ENCODE measurements at regions not wholly inside any gene's neighbourhood (a gene's known extent, or its start where the extent isn't known, plus 50 kb on each side); places are given as distances from the start of the nearest gene placed in this dataset.

GRCh38 chr14:71469643-71470335, 462.4 kb upstream of the RGS6 start:
- Histone ChIP-seq H3K9me3 (ENCODE audit: control insufficient read depth, insufficient read depth, low read length) (no peaks in the 10 kb centered on the region), H3K36me3 (ENCODE audit: control insufficient read depth, insufficient read depth, low read length) (no peaks in the 10 kb centered on the region), H3K4me1 (ENCODE audit: control insufficient read depth, insufficient read depth, low read length) (no peaks in the 10 kb centered on the region), H3K4me3 (ENCODE audit: low read length) (no peak overlapping the region), H3K27ac (ENCODE audit: low read length) (no peak overlapping the region), H3K27me3 (ENCODE audit: control insufficient read depth, insufficient read depth, low read length) (no peaks in the 10 kb centered on the region)
- DNase-seq (ENCODE audit: low read depth, low spot score), result no peak
- WGBS (ENCODE audit: insufficient coverage, insufficient read length), result no CpG with 5 or more reads among the region's 6 CpGs

DNA sequence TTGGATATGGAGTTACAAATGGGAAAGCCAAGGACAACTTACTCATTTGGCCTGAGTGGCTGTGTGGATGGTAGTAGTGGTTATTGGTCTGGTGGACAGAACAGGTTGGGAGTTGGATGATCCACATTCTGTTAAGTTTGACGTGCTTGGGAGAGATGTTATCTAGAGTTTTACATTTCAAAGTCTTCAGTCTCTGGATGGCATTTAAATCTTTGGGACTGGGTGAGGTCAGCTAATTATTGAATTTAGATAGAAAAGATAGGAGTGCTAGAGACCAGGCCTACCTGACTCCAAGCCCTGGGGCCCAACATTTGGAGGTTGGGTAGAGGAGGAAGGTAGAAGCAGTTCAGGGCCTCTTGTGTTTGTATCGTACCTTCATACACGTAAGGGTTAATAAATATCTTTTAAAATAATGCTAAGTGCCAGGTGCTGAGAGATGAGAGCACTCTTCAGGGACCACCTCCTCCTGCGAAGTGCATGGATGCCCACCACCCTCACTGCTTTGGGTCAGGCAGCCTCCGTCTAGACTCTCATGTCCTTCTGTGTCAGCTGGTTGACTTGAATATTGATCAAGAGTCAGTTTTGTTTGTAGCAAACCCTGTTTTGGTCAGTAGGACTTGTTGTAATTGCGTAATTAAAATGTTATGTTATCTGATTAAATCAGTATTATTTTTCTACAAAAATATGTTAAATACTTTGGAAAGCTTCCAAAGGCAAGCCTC, 460.4 kb upstream of the RGS6 start:
- H3K36me3 ChIP-seq (ENCODE audit: control insufficient read depth, insufficient read depth, low read length), result no peaks in the 10 kb centered on the region
- DNase-seq (ENCODE audit: low read depth, low spot score), result no peak
- H3K27me3 ChIP-seq (ENCODE audit: control insufficient read depth, insufficient read depth, low read length), result no peaks in the 10 kb centered on the region
- H3K4me3 ChIP-seq (ENCODE audit: low read length), result no peak overlapping the region
- no peaks in the 10 kb centered on the region for H3K4me1 ChIP-seq (ENCODE audit: control insufficient read depth, insufficient read depth, low read length)
- no peak overlapping the region for H3K27ac ChIP-seq (ENCODE audit: low read length)
- H3K9me3 ChIP-seq (ENCODE audit: control insufficient read depth, insufficient read depth, low read length), result no peaks in the 10 kb centered on the region
- no CpG with 5 or more reads among the region's 6 CpGs for WGBS (ENCODE audit: insufficient coverage, insufficient read length)

DNA sequence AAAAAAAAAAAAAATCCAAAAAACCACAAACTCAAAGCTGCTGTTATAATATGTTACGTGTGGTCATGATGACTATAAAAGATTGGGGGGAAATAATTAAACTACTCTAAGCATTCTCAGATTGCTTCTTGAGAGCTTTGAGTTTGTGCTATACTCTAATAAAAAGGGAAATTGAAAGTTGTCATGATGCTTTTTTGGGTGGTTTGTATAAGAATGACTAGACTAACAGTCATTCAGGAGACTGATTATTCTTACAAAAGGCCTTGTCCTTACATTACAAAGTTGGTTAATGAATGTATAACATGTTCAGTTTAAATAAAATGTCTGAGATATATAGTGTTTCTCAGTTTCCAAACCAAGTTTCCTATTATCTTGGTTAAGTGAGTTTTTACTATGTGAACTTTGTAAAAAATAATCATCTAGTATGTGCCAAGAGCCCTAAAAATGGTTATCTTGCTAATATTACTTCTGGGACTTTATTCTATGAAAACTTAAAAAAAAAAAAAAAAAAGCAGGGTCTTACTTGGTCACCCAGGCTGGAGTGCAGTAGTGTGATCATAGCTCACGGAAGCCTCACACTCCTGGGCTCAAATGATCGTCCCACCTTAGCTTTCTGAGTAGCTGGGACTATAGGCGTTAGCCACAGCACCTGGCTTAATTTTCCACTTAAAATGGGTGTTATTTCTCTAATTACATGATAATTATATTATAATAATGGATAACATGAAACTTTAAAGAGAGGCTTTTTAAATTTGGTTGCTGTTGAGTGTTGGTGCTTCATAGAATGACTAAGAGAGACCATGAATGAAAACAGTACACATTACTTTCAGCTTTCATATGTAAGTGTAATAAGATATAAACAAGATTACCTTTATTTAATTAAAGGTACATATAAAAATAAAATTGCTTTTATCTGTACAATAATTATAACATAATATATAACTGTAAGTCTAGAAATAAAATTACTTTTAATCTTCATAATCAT, 459.6 kb upstream of the RGS6 start:
- no peak overlapping the region for H3K27ac ChIP-seq (ENCODE audit: low read length)

DNA sequence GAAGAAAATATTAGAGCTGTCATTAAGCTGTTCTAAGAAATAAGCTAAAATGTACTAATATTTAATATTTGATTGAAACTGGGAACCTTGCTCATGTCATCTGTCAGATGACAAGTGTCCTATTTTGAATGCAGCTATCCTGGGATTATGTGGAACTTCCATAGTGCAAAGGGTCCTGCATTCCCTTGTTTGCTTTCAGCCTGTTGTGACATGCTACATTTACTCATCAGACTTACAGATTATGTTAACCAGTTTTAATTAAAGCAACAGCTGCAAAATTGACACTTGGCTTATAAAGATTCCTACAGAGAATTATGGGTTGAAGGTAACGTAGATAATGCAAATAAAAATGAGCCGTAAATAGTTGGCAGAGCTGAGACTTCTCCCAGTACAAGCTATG, 458.4 kb upstream of the RGS6 start:
- Histone ChIP-seq H3K27ac (ENCODE audit: low read length) (no peak overlapping the region), H3K27me3 (ENCODE audit: control insufficient read depth, insufficient read depth, low read length) (no peaks in the 10 kb centered on the region), H3K9me3 (ENCODE audit: control insufficient read depth, insufficient read depth, low read length) (no peaks in the 10 kb centered on the region), H3K36me3 (ENCODE audit: control insufficient read depth, insufficient read depth, low read length) (no peaks in the 10 kb centered on the region), H3K4me1 (ENCODE audit: control insufficient read depth, insufficient read depth, low read length) (no peaks in the 10 kb centered on the region), H3K4me3 (ENCODE audit: low read length) (no peak overlapping the region)
- DNase-seq (ENCODE audit: low read depth, low spot score), result no peak
- no CpG with 5 or more reads among the region's 2 CpGs for WGBS (ENCODE audit: insufficient coverage, insufficient read length)

More for the DNA sequence above, 459.6 kb upstream of the RGS6 start:
- Histone ChIP-seq H3K4me3 (ENCODE audit: low read length) (no peak overlapping the region), H3K9me3 (ENCODE audit: control insufficient read depth, insufficient read depth, low read length) (no peaks in the 10 kb centered on the region), H3K27me3 (ENCODE audit: control insufficient read depth, insufficient read depth, low read length) (no peaks in the 10 kb centered on the region), H3K36me3 (ENCODE audit: control insufficient read depth, insufficient read depth, low read length) (no peaks in the 10 kb centered on the region), H3K4me1 (ENCODE audit: control insufficient read depth, insufficient read depth, low read length) (no peaks in the 10 kb centered on the region)
- DNase-seq (ENCODE audit: low read depth, low spot score), result no peak
- no CpG with 5 or more reads among the region's 4 CpGs for WGBS (ENCODE audit: insufficient coverage, insufficient read length)

DNA sequence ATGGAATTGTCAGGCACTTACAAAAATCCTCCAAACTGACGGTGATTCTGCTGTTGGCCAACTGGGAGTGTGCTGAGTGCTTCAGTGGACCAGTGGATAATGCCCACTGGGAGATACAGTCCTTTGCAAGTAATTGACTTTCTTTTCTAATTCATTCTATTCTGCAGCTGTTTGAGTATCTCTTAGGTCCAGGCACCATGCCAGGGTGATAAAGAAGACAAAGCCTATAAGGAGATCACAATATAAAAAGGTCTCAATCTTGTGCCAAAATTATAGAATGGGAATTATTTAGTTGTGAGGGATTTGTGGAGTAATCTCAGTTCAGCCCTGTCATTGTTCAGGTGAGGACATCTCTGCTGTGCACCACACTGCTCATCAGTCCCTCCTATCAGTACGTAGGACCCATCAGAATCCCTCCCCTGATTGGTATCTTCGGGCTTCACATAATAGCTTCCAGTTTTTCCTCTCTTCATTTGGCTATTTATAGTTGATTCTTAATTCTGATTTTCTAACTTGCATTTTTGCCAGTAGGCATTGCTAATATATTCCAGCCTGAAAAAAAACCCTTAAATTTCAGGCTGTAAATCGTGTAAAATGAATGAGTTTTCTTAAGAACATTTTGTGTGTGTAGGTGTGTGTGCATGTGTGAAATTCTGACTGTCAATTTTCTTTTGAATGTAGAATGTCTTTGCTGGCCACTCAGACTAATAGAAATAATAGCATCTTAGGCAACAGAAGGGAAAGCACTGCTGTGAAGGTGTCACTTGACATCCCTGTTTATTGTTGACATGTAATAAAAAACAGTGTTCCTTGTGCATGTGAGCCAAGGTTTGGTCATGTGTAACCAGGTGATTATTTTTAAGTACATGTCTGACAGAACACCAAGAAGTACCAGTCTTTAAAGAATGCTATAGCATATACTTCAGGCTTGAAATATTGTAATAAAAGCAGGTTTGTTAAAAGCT, 457.6 kb upstream of the RGS6 start:
- Histone ChIP-seq H3K27me3 (ENCODE audit: control insufficient read depth, insufficient read depth, low read length) (no peaks in the 10 kb centered on the region), H3K36me3 (ENCODE audit: control insufficient read depth, insufficient read depth, low read length) (no peaks in the 10 kb centered on the region), H3K9me3 (ENCODE audit: control insufficient read depth, insufficient read depth, low read length) (no peaks in the 10 kb centered on the region), H3K4me3 (ENCODE audit: low read length) (no peak overlapping the region), H3K27ac (ENCODE audit: low read length) (no peak overlapping the region), H3K4me1 (ENCODE audit: control insufficient read depth, insufficient read depth, low read length) (no peaks in the 10 kb centered on the region)
- WGBS (ENCODE audit: insufficient coverage, insufficient read length), result no CpG with 5 or more reads among the region's 4 CpGs
- DNase-seq (ENCODE audit: low read depth, low spot score), result no peak

DNA sequence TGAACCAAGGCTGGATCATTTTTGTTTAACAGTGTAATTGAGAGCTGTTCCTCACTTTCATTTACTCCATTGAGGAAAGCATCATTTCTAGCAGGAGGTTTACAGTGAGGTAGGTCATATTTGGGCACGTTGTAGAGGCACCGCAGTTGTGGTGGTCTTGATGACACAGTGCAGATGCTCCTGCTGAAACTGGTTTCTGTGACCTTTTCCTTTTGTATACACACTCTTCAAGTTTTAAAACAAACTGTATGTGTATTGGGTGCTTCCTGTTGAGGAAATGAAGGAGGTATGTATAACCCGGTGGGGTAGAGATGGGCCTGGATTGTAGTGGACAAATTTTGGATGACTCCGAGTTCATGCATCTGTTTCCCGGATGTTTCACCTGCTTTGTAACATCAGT, 456.3 kb upstream of the RGS6 start:
- Histone ChIP-seq H3K27ac (ENCODE audit: low read length) (no peak overlapping the region), H3K36me3 (ENCODE audit: control insufficient read depth, insufficient read depth, low read length) (no peaks in the 10 kb centered on the region), H3K4me3 (ENCODE audit: low read length) (no peak overlapping the region), H3K9me3 (ENCODE audit: control insufficient read depth, insufficient read depth, low read length) (no peaks in the 10 kb centered on the region), H3K4me1 (ENCODE audit: control insufficient read depth, insufficient read depth, low read length) (no peaks in the 10 kb centered on the region; the same call in 1 of the 2 replicates), H3K27me3 (ENCODE audit: control insufficient read depth, insufficient read depth, low read length) (no peaks in the 10 kb centered on the region)
- WGBS (ENCODE audit: insufficient coverage, insufficient read length), result no CpG with 5 or more reads among the region's 5 CpGs
- DNase-seq (ENCODE audit: low read depth, low spot score), result no peak

DNA sequence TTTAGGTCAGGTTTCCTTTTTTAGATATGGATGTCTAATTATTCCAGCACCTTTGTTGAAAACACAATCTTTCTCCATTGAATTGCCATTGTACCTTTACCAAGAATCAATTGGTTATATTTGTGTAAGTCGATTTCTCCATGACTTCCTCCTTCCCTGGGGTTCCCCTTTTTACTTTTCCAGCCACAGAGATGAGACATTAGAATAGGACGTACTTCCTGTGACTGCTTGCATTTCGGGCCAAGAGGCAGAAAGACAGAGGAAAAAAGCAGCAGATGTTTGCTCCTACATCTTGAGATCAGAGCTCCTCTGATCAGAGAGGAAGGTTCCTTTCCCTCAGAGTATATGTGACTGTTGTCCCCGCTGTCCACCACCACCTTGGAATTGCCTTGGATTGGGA, 453.7 kb upstream of the RGS6 start:
- no peak overlapping the region for H3K27ac ChIP-seq (ENCODE audit: low read length)

GRCh38 chr14:71481021-71481654, 451.1 kb upstream of the RGS6 start:
- Histone ChIP-seq H3K36me3 (ENCODE audit: control insufficient read depth, insufficient read depth, low read length) (no peaks in the 10 kb centered on the region), H3K4me1 (ENCODE audit: control insufficient read depth, insufficient read depth, low read length) (peaks cover 4% of the 10 kb centered on the region), H3K4me3 (ENCODE audit: low read length) (no peak overlapping the region), H3K27ac (ENCODE audit: low read length) (no peak overlapping the region), H3K27me3 (ENCODE audit: control insufficient read depth, insufficient read depth, low read length) (no peaks in the 10 kb centered on the region), H3K9me3 (ENCODE audit: control insufficient read depth, insufficient read depth, low read length) (no peaks in the 10 kb centered on the region)
- WGBS (ENCODE audit: insufficient coverage, insufficient read length), result no CpG with 5 or more reads among the region's 4 CpGs
- DNase-seq (ENCODE audit: low read depth, low spot score), result no peak

More for the DNA sequence above, 453.7 kb upstream of the RGS6 start:
- DNase-seq (ENCODE audit: low read depth, low spot score), result no peak
- Histone ChIP-seq H3K4me1 (ENCODE audit: control insufficient read depth, insufficient read depth, low read length) (peaks cover 4% of the 10 kb centered on the region), H3K4me3 (ENCODE audit: low read length) (no peak overlapping the region), H3K36me3 (ENCODE audit: control insufficient read depth, insufficient read depth, low read length) (no peaks in the 10 kb centered on the region), H3K9me3 (ENCODE audit: control insufficient read depth, insufficient read depth, low read length) (no peaks in the 10 kb centered on the region), H3K27me3 (ENCODE audit: control insufficient read depth, insufficient read depth, low read length) (no peaks in the 10 kb centered on the region)
- no CpG with 5 or more reads among the region's 4 CpGs for WGBS (ENCODE audit: insufficient coverage, insufficient read length)

GRCh38 chr14:71482671-71483070, 449.6 kb upstream of the RGS6 start:
- no peaks in the 10 kb centered on the region for H3K9me3 ChIP-seq (ENCODE audit: control insufficient read depth, insufficient read depth, low read length)
- no peak overlapping the region for H3K4me3 ChIP-seq (ENCODE audit: low read length)
- H3K4me1 ChIP-seq (ENCODE audit: control insufficient read depth, insufficient read depth, low read length), result peaks cover 5% of the 10 kb centered on the region
- no CpG with 5 or more reads among the region's 2 CpGs for WGBS (ENCODE audit: insufficient coverage, insufficient read length)
- no peak for DNase-seq (ENCODE audit: low read depth, low spot score)
- no peak overlapping the region for H3K27ac ChIP-seq (ENCODE audit: low read length)
- H3K27me3 ChIP-seq (ENCODE audit: control insufficient read depth, insufficient read depth, low read length), result no peaks in the 10 kb centered on the region
- H3K36me3 ChIP-seq (ENCODE audit: control insufficient read depth, insufficient read depth, low read length), result no peaks in the 10 kb centered on the region
